Mucosa of descending colon (tissue), 3 donors: ENCODE measurements at regions not wholly inside any gene's neighbourhood (a gene's known extent, or its start where the extent isn't known, plus 50 kb on each side); places are given as distances from the start of the nearest gene placed in this dataset.

ENCODE experiments used
- ATAC-seq: fragments of 200-7000 bp; cut with Tn5 transposase; one replicate; pipeline ENCODE4 v1.9.1; 2020; ENCODE audit warnings: mild to moderate bottlenecking, moderate library complexity
- DNase-seq, 3 donors: peaks; one replicate each; pipeline ENCODE4 v3.0.0-alpha.2; 2020
- H3K36me3 ChIP-seq: fragments of 200-600 bp; one replicate; pipeline ENCODE4 v1.8.0; 2021; ENCODE audit warnings: low read depth, mild to moderate bottlenecking
- H3K4me1 ChIP-seq: fragments of 200-600 bp; one replicate; pipeline ENCODE4 v1.8.0; 2021; ENCODE audit warnings: low read depth, mild to moderate bottlenecking
- H3K4me3 ChIP-seq: fragments of 200-600 bp; one replicate; pipeline ENCODE4 v1.8.0; 2021; ENCODE audit warnings: mild to moderate bottlenecking
- H3K9me3 ChIP-seq: fragments of 200-600 bp; one replicate; pipeline ENCODE4 v1.8.0; 2021; ENCODE audit warnings: mild to moderate bottlenecking
- CTCF ChIP-seq: fragments of 200-600 bp; IDR thresholded peaks from one replicate; pipeline ENCODE4 v1.8.0; 2022; ENCODE audit warnings: antibody characterized with exemption, mild to moderate bottlenecking
- intact Hi-C, 2 donors: fragments of 100-400 bp; cut with DNase I in 1 of 2; cut with micrococcal nuclease in 1 of 2; formaldehyde crosslinking; loops; one replicate each; pipeline versions ENCODE4 v1.11.0 to v1.11.1; 2022; cut with DNase I, micrococcal nuclease
- donor health status: DM: no; HTN: no; CAD: no; lungs with moderate emphysema.
- donor health status: DM: no; HTN: no; CAD: no.
- donor health status: DM: no; HTN: yes; CAD: no.

- DNase-seq = no peak
- Histone ChIP-seq H3K9me3 (no peaks in the 10 kb centered on the region), H3K4me1 (no peaks in the 10 kb centered on the region), H3K36me3 (no peaks in the 10 kb centered on the region), H3K4me3 (no peak overlapping the region)
- intact Hi-C loops = loop anchor here in 1 of 2 donors (10.0 kb wide), 1 partner anchor 216 kb away; no protein-coding TSS in a partner anchor
- ATAC-seq = no peak
- no peak for TF ChIP-seq CTCF
These were observed 934.5 kb upstream of the TENM3 start for GRCh38 chr4:181308476-181309312.

- TF ChIP-seq CTCF = no peak
- no peaks in the 10 kb centered on the region for H3K36me3 ChIP-seq
- ATAC-seq (no peak), DNase-seq (no peak)
- no peak overlapping the region for H3K4me3 ChIP-seq
- H3K4me1 ChIP-seq = no peaks in the 10 kb centered on the region
- H3K9me3 ChIP-seq = no peaks in the 10 kb centered on the region
- intact Hi-C loops = no loop called here
These were observed 931.1 kb upstream of the TENM3 start for GRCh38 chr4:181312066-181312465.

GRCh38 chr4:181319629-181320028 is 923.6 kb upstream of the TENM3 start:
- no peak for TF ChIP-seq CTCF
- intact Hi-C loops = no loop called here
- no peaks in the 10 kb centered on the region for H3K36me3 ChIP-seq
- no peaks in the 10 kb centered on the region for H3K4me1 ChIP-seq
- no peak for DNase-seq
- H3K4me3 ChIP-seq = no peak overlapping the region
- no peak for ATAC-seq
- no peaks in the 10 kb centered on the region for H3K9me3 ChIP-seq

GRCh38 chr4:181323061-181323460 is 920.1 kb upstream of the TENM3 start:
- no peaks in the 10 kb centered on the region for H3K4me1 ChIP-seq
- H3K36me3 ChIP-seq = no peaks in the 10 kb centered on the region
- H3K9me3 ChIP-seq = no peaks in the 10 kb centered on the region
- no peak overlapping the region for H3K4me3 ChIP-seq
- no peak for TF ChIP-seq CTCF
- DNase-seq (no peak), ATAC-seq (no peak)
- intact Hi-C loops = no loop called here

GRCh38 chr4:181330654-181331201 is 912.5 kb upstream of the TENM3 start:
- no peak for TF ChIP-seq CTCF
- Histone ChIP-seq H3K9me3 (no peaks in the 10 kb centered on the region), H3K36me3 (no peaks in the 10 kb centered on the region), H3K4me1 (no peaks in the 10 kb centered on the region), H3K4me3 (no peak overlapping the region)
- DNase-seq (no peak), ATAC-seq (no peak)
- intact Hi-C loops = no loop called here
